ENCODE measurements at regions not wholly inside any gene's neighbourhood (a gene's known extent, or its start where the extent isn't known, plus 50 kb on each side); places are given as distances from the start of the nearest gene placed in this dataset.

DNA sequence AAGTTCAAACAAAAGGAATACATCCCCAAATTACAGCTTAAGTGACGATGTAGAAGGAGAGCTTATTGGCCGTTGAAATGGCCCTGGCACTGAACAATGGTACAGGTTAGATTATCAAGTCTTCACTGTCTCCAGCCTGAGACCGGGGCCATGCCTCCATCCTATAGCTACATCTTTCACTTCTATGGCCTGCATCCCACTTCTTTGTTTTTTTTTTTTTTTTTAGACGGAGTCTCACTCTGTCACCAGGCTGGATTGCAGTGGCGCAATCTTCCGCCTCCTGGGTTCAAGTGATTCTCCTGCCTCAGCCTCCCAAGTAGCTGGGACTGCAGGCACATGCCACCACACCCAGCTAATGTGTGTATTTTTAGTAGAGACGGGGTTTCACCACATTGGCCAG lies 464.6 kb downstream of the CDH26 start:
- TF ChIP-seq, protein P1, sequence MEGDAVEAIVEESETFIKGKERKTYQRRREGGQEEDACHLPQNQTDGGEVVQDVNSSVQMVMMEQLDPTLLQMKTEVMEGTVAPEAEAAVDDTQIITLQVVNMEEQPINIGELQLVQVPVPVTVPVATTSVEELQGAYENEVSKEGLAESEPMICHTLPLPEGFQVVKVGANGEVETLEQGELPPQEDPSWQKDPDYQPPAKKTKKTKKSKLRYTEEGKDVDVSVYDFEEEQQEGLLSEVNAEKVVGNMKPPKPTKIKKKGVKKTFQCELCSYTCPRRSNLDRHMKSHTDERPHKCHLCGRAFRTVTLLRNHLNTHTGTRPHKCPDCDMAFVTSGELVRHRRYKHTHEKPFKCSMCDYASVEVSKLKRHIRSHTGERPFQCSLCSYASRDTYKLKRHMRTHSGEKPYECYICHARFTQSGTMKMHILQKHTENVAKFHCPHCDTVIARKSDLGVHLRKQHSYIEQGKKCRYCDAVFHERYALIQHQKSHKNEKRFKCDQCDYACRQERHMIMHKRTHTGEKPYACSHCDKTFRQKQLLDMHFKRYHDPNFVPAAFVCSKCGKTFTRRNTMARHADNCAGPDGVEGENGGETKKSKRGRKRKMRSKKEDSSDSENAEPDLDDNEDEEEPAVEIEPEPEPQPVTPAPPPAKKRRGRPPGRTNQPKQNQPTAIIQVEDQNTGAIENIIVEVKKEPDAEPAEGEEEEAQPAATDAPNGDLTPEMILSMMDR (conservative IDR thresholded peaks at IDR 0.05; ENCODE audit: low read length): no peak
- TF ChIP-seq EZH2phosphoT487 (IDR thresholded peaks at IDR 0.05; ENCODE audit: borderline replicate concordance, low read depth, low read length): no peak

Data from OCI-LY7 (cell line).